Caco-2 (cell line): ENCODE measurements at regions not wholly inside any gene's neighbourhood (a gene's known extent, or its start where the extent isn't known, plus 50 kb on each side); places are given as distances from the start of the nearest gene placed in this dataset.

Source experiments
- BruUV-seq: library from RNA; stranded (reverse); fragments of 400-500 nt; replicated peaks from 2 replicates; lab custom pipeline; 2021; lab: Mats Ljungman, UMichigan
- CTCF ChIA-PET: fragments of 300-600 bp; sonication (Branson Sonifier 250); formaldehyde crosslinking; loops from one replicate; lab custom pipeline; 2022; ENCODE audit warnings: antibody characterized with exemption; lab: Charles Lee
- POLR2A ChIA-PET: fragments of 300-600 bp; sonication (Branson Sonifier 250); formaldehyde crosslinking; loops from one replicate; lab custom pipeline; 2022; ENCODE audit warnings: antibody characterized with exemption; lab: Charles Lee
- DNase-seq, 2 experiments: peaks; one replicate each; pipeline versions ENCODE4 v3.0.0 to v3.0.0-alpha.2; 2020 to 2022
- H3K27me3 ChIP-seq: replicated peaks from 2 replicates; pipeline ENCODE4 v1.6.0; 2011; ENCODE audit warnings: low read length; ENCODE audit not compliant: control insufficient read depth, insufficient read depth
- H3K36me3 ChIP-seq: 2 replicates; pipeline ENCODE4 v1.5.1; 2011; ENCODE audit warnings: low read length; ENCODE audit not compliant: control insufficient read depth, insufficient read depth
- H3K4me1 ChIP-seq: fragments of 250-450 bp; sonication (Bioruptor Pico); 2 replicates; pipeline ENCODE4 v1.5.1; 2020; ENCODE audit warnings: mild to moderate bottlenecking
- H3K4me3 ChIP-seq: 2 replicates; pipeline ENCODE4 v1.5.1; 2011; ENCODE audit warnings: low read depth, mild to moderate bottlenecking, control low read depth, low read length
- H3K9me3 ChIP-seq: fragments of 250-450 bp; sonication (Bioruptor Pico); 2 replicates; pipeline ENCODE4 v1.5.1; 2020; ENCODE audit warnings: mild to moderate bottlenecking, moderate library complexity
- H3K27ac Mint-ChIP-seq: one replicate; pipeline ENCODE4 v1.8.0; 2022; ENCODE audit warnings: mixed read lengths; ENCODE audit not compliant: unreplicated experiment
- H3K27me3 Mint-ChIP-seq: one replicate; pipeline ENCODE4 v1.8.0; 2022; ENCODE audit warnings: mixed read lengths; ENCODE audit not compliant: insufficient read depth, unreplicated experiment
- H3K36me3 Mint-ChIP-seq: one replicate; pipeline ENCODE4 v1.8.0; 2022; ENCODE audit warnings: mild to moderate bottlenecking, mixed read lengths; ENCODE audit not compliant: insufficient read depth, unreplicated experiment
- H3K4me1 Mint-ChIP-seq: one replicate; pipeline ENCODE4 v1.8.0; 2022; ENCODE audit warnings: low read depth, mixed read lengths; ENCODE audit not compliant: unreplicated experiment
- H3K4me3 Mint-ChIP-seq: one replicate; pipeline ENCODE4 v1.8.0; 2022; ENCODE audit warnings: mild to moderate bottlenecking, moderate library complexity, mixed read lengths; ENCODE audit not compliant: unreplicated experiment
- H3K9me3 Mint-ChIP-seq: one replicate; pipeline ENCODE4 v1.8.0; 2022; ENCODE audit warnings: mixed read lengths; ENCODE audit not compliant: unreplicated experiment
- intact Hi-C: fragments of 100-400 bp; cut with micrococcal nuclease; formaldehyde crosslinking; loops from one replicate; pipeline ENCODE4 v1.10.0; 2022; ENCODE audit not compliant: unreplicated experiment
- TF ChIP-seq, protein P1 (sequence below), 2 experiments: fragments of 200-600 bp in 1 of 2; IDR thresholded peaks; 1 replicate in 1 of 2; 2 replicates in 1 of 2; pipeline versions ENCODE4 v1.5.1 to v1.8.0; 2011 to 2022; ENCODE audit warnings: antibody characterized with exemption in 1 of 2, control low read depth in 1 of 2, inconsistent platforms in 1 of 2, low read depth in 1 of 2, low read length in 1 of 2, mild to moderate bottlenecking in 1 of 2, moderate library complexity in 1 of 2; ENCODE audit not compliant: insufficient read depth in 1 of 2, severe bottlenecking in 1 of 2, unreplicated experiment in 1 of 2

DNA sequence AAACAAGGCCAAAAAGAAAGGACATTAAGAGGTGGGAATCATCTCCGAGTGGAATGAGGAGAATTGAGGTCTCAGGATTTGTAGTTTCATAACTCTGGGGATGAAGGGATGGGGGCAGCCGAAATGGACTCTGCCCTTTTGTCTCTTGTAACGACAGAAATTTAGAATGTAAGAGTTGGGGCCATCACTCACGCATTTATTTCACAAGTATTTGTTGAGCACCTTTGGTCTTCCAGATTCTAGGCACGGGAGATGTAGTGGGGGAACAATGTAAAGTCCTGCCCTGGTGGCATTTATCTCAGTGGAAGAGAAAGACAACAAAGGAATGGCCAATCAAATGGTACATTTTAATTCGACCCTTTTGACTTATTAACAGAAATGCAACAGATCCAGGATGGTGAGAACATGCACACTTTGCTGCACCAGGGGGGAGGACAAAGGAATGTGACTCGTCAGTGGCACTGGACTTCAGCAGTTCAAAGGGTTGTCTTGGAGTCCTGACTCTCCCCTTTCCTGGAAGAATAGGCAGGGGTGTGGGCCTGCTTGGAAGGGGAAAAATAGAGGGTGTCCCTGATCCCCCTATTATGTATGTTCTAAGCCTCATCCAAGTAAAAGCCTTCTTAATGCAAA is 102.0 kb downstream of the TMEM30B start:
- Mint-ChIP-seq H3K4me3 (no peak overlapping the region), H3K27me3 (peaks cover 4% of the 10 kb centered on the region), H3K27ac (no peak overlapping the region), H3K36me3 (no peaks in the 10 kb centered on the region), H3K4me1 (peaks cover 7% of the 10 kb centered on the region), H3K9me3 (no peaks in the 10 kb centered on the region)
- H3K4me3 ChIP-seq = no peak overlapping the region
- no peaks in the 10 kb centered on the region for H3K36me3 ChIP-seq
- TF ChIP-seq, protein P1, sequence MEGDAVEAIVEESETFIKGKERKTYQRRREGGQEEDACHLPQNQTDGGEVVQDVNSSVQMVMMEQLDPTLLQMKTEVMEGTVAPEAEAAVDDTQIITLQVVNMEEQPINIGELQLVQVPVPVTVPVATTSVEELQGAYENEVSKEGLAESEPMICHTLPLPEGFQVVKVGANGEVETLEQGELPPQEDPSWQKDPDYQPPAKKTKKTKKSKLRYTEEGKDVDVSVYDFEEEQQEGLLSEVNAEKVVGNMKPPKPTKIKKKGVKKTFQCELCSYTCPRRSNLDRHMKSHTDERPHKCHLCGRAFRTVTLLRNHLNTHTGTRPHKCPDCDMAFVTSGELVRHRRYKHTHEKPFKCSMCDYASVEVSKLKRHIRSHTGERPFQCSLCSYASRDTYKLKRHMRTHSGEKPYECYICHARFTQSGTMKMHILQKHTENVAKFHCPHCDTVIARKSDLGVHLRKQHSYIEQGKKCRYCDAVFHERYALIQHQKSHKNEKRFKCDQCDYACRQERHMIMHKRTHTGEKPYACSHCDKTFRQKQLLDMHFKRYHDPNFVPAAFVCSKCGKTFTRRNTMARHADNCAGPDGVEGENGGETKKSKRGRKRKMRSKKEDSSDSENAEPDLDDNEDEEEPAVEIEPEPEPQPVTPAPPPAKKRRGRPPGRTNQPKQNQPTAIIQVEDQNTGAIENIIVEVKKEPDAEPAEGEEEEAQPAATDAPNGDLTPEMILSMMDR (IDR thresholded peaks at IDR 0.05; ENCODE audit: insufficient read depth in 1 of 2, low read depth in 1 of 2, low read length in 1 of 2, severe bottlenecking in 1 of 2, unreplicated experiment in 1 of 2) = no peak
- no peaks in the 10 kb centered on the region for H3K9me3 ChIP-seq
- POLR2A ChIA-PET = no interaction called here
- H3K27me3 ChIP-seq = no peaks in the 10 kb centered on the region
- BruUV-seq = no TSS peak
- CTCF ChIA-PET = no interaction called here
- DNase-seq = no peak
- intact Hi-C loops = no loop called here
- H3K4me1 ChIP-seq = peaks cover 6% of the 10 kb centered on the region

DNA sequence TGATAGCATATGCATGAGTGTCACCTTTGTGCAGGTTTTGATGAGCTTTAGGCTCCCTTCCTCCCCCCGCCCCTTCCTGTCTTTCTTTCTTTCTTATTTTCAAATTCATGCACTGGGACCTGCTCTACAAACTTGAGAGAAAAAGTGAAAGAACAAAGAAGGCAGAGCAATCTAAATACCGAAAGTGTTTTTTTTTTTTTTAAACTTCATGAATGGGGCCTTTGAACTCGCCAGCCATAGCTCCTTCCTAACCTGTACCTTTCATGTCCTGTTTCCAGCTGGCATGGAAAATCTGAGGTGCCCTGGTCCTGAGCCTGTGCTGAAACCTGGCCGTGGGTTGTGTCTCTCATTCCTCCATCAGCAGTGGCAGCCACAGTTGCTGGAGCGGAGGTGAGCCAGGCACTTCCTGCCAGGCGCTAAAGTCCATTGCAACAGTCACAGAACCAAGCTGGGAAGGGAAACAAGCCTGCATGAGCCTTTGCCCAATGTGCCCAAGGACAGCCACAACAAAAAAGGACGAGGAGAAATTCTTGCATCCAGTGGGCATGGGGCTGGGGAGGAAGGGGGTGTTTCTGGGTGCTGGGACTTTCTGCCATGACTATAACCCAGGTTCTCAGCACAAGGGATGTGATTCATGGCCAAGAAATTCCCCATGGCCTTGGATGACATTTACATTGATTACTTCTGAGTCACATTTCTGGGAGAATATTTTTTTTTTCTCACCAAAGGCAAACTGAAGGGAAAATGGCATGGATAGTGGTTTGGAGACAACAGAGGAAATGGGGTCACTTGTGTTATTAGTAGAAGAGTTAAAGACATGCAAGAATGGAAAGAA is 102.7 kb downstream of the TMEM30B start:
- CTCF ChIA-PET = no interaction called here
- BruUV-seq = no TSS peak
- Mint-ChIP-seq H3K4me3 (no peak overlapping the region), H3K36me3 (no peaks in the 10 kb centered on the region), H3K27ac (peak overlapping the region; percentile 52), H3K27me3 (peaks cover 4% of the 10 kb centered on the region), H3K4me1 (peaks cover 7% of the 10 kb centered on the region), H3K9me3 (no peaks in the 10 kb centered on the region)
- peaks cover 6% of the 10 kb centered on the region for H3K4me1 ChIP-seq
- no peak overlapping the region for H3K4me3 ChIP-seq
- intact Hi-C loops = no loop called here
- no peaks in the 10 kb centered on the region for H3K27me3 ChIP-seq
- TF ChIP-seq, protein P1 (IDR thresholded peaks at IDR 0.05; ENCODE audit: insufficient read depth in 1 of 2, low read depth in 1 of 2, low read length in 1 of 2, severe bottlenecking in 1 of 2, unreplicated experiment in 1 of 2) = no peak
- H3K9me3 ChIP-seq = no peaks in the 10 kb centered on the region
- DNase-seq = no peak
- no peaks in the 10 kb centered on the region for H3K36me3 ChIP-seq
- POLR2A ChIA-PET = no interaction called here

DNA sequence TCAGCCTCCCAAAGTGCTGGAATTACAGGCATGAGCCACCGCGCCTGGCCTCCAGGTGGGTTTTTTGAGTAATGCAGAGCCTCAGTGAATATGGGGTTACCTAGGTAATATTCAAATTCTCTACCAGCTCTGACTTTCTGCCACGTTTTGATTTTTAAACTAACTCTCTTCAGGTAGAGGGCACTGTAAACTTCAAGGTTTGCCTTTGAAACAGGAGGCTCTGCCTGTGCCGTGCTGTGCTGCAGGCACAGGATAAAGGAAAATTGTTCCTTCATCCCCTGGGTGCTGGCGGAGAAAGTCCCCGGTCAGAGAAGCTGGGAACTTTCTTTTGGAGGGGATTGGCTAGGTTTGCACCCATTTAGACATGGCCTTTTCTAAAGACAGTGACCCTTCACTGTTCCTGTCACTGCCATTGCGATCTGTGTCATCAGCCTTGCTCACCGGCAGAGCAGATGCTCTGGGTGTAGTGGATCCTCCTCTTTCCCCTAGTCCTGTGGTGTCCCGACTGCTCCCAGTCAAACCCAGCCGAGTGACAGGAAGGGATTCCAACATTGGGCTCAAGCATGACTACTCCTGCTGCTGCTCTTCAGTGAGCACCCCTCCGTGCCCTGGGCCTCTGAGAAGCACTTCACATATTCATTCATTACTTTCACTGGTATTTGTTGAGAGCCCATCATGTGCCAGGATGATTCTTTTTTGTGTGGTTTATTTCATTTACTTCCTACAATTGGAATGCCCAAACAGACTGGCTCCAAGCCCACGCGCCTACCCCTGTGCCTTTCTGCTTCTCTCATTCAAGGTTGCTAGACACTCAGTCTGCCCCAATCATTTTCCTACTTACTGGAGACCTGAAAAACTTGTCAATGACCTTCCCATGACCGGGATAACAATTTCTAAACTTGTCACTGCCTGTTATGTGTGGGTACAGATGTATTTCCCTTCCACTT is 103.6 kb downstream of the TMEM30B start:
- Mint-ChIP-seq H3K36me3 (no peaks in the 10 kb centered on the region), H3K4me3 (no peak overlapping the region), H3K27me3 (peaks cover 4% of the 10 kb centered on the region), H3K4me1 (peaks cover 7% of the 10 kb centered on the region), H3K27ac (peak overlapping the region; percentile 52), H3K9me3 (no peaks in the 10 kb centered on the region)
- no peaks in the 10 kb centered on the region for H3K36me3 ChIP-seq
- ChIA-PET POLR2A (no interaction called here), CTCF (no interaction called here)
- H3K4me1 ChIP-seq = peaks cover 6% of the 10 kb centered on the region
- BruUV-seq = no TSS peak
- no peaks in the 10 kb centered on the region for H3K9me3 ChIP-seq
- no peaks in the 10 kb centered on the region for H3K27me3 ChIP-seq
- intact Hi-C loops = no loop called here
- TF ChIP-seq, protein P1 (IDR thresholded peaks at IDR 0.05; ENCODE audit: insufficient read depth in 1 of 2, low read depth in 1 of 2, low read length in 1 of 2, severe bottlenecking in 1 of 2, unreplicated experiment in 1 of 2) = no peak
- H3K4me3 ChIP-seq = no peak overlapping the region
- no peak for DNase-seq
